CD4-positive, alpha-beta T cell treated with Interleukin-2 at 100 ng/mL for 4 hours (primary cell): ENCODE measurements at regions not wholly inside any gene's neighbourhood (a gene's known extent, or its start where the extent isn't known, plus 50 kb on each side); places are given as distances from the start of the nearest gene placed in this dataset.
"Not testable (repeated sequence)": the region's sequence is repeated elsewhere in the genome, so short reads cannot be mapped to it uniquely, and the experiment has no call there.

Experiments used
- DNase-seq: peaks from one replicate; pipeline ENCODE4 v3.0.0-alpha.2; 2020; ENCODE audit warnings: low spot score

DNA sequence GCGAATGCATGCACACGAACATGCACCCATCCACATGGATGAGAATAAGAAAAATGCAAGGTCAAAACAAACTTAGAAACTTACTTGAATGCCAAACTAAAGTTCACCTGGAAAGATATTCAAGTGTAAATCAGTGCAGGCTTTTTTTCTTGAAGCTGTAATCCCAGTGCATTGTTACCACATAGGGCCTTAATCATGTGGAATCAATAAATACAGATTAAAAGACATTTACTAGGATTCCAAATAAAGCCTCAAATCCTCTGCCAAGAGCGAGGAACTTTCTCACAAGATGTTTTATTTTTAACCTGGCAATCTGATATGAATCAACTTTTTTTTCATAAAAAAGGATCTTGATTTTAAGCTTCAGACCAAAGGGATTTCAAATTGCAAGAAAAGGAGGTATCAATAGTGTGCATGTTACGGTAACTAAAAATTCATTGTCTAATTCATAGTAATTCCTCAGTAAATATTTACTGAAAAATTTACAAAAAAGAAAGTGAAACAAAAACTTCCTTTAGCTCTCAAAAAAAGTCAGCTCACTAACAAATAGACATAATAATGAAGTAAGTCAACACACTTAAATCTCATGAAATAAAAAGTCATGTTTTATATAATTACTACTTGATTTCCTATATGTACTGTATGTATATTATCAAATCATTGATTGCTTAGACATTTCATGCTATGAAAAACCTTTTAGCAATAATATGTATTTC is 978.6 kb downstream of the PLOD2 start:
- no peak for DNase-seq

DNA sequence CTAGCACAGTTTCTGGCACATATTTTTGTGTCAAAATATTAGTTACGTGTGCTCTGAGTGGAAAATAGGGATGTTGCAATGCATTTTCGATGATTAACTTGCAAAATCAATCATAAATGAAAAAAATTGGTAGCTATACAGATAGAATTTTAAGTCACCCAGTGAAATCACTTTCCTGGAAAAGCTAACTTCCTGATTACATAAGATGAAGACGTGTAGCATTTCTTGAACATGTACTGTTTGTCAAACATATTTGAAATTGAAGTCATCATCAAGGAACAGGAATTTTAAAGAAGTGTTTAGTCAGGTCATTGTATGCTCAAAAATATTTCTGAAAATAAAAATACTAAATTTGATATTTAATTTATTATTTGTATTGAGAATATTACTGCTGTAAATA is 977.7 kb downstream of the PLOD2 start:
- no peak for DNase-seq

DNA sequence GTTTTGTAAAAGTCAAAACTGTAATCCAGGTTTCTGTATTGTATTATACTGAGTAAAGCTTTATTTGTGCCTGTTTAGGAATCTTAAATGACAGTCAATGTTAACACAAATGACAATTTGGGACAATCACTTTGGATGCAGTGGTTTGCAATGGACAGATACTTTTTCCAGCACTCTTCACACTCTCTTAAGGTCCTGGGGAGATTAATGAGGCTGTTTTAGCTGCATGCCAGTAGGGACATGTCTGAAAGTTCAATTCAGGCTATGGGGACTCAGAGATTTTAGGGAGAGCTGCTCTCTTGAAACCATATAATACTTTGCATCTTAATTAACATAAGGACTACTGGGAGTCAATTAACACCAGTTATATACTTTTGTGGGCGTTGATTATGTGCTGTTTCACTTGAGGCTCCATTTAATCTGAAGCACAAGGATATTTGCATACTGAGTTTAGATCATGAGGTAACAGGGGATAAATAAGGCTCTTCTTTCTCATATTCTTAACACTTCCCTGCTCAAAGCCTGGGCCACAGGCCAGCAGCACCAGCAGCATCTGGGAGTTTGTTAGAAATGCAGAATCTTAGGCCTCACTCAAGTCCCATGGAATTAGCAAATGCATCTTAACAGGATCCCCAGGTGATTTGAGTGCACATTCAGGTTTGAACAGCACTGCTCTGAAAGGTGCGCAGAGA is 972.8 kb downstream of the PLOD2 start:
- no peak for DNase-seq

DNA sequence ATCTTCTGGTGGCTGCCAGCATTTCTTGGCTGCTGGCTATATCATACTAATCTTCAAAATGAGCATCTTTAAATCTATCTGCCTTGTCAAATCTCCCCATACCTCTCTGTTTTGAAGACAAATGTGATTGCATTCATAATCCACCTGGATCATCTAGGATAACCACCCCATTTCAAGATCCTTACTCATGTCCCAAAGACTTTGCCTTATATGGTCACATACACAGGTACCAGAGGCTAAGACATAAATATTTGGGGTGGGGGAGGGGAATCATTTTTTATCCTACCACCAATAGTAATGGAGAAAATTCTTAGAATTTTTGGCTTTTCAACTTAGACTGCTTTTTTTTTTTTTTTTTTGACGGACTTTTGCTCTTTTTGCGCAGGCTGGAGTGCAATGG is 970.8 kb downstream of the PLOD2 start:
- DNase-seq = no peak

DNA sequence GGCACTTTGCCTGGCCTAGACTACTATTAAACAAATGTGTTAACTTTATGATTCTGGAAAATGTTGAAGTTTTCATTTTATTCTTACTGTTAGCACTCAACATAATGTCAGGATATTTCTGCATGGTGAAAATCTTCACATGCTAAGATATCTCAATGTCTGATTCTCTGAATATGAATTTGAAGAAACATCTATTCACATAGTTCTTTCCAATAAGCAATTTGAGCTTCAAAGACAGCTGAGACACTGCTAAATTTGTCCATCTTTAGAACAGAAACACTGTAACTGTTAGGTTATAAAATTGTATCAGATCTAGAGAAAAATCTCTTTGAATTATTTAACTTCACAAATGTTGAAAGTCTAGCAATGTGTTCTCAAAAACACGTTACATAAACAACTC is 970.2 kb downstream of the PLOD2 start:
- no peak for DNase-seq

DNA sequence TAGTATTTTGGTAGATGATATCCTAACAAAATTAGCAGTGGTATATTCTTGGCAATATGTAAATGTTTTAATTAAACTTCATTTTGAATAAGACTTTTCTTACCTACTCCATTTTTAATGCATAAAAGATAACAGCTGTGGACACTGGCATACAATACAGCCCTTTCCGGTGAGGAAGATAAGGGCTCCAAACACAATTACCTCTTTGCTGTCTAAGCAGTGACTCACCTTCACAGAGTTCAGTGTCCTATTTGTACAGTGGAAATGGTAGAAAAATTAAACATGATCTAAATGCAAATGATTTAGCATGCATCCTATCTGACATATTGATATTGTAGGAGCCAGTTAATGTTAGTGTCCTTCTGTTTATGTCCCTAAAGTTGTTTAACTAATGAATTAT is 969.4 kb downstream of the PLOD2 start:
- no peak for DNase-seq

DNA sequence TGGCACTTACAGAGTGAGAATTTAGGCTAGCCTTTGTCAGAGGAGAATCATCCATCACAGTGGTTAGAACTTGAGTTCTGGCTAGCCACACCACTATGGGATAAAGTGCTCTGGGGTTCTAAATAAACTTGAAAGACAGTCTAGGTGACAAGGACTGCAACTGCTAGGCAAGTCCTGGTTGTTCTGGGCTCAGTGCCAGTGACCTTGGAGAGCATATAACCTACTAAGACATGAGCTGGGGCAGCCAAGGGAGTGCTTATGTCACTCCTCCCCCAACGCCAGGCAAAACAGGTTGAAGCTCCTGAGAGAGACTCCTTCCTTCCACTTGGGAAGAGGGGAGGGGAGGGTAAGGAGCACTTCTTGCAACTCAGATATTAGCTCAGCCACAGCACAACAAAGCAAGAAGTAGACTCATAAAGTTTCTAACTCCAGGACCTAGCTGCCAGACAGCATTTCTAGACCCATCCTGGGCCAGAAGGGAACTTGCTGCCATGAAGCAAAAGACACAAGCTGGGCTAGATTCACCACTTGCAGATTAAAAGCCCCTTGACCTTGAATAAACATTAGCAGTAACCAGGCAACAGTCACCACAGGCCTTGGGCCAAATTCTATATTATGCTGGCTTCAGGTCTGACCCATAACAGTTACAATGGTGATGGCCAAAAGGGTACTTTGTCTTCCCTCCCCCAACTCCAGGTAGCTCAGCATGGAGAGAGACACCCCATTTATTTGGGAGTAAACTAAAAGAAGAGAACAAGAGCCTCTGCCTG is 963.7 kb downstream of the PLOD2 start:
- DNase-seq = no peak

DNA sequence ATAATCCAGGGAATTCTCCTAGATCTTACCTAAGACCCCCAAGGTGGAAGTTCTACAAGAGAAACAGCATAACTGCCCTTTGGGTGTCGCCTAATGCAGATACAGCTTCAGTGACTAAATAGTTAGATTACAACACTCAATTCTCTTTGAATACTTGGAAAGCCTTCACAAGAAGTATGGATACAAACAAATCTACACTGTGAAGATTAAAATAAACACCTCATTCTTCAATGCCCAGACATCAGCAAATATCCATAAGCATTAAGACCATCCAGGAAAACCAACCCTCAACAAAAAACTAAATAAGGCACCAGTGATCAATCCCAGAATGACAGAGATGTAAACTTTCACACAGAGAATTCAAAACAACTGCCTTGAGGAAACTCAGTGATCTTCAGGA is 963.2 kb downstream of the PLOD2 start:
- no peak for DNase-seq

DNA sequence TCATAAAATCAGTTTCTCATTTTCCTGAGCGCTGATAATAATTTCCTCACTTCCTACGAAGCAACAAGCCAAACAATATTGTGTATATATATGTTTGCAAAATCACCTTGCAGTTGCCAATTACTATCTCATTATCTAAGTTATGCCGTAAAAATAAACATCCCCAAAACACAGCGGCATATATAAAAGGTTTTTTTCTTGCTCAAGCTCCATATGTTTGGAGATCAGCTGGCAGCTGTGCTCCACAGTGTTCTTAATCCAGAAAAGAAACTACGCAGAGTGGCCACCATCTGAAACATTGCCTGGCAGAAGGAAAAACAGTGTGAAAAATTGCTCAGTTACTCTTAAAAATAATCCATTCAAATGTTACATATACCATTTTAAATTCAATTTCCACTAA is 951.4 kb downstream of the PLOD2 start:
- DNase-seq = no peak

DNA sequence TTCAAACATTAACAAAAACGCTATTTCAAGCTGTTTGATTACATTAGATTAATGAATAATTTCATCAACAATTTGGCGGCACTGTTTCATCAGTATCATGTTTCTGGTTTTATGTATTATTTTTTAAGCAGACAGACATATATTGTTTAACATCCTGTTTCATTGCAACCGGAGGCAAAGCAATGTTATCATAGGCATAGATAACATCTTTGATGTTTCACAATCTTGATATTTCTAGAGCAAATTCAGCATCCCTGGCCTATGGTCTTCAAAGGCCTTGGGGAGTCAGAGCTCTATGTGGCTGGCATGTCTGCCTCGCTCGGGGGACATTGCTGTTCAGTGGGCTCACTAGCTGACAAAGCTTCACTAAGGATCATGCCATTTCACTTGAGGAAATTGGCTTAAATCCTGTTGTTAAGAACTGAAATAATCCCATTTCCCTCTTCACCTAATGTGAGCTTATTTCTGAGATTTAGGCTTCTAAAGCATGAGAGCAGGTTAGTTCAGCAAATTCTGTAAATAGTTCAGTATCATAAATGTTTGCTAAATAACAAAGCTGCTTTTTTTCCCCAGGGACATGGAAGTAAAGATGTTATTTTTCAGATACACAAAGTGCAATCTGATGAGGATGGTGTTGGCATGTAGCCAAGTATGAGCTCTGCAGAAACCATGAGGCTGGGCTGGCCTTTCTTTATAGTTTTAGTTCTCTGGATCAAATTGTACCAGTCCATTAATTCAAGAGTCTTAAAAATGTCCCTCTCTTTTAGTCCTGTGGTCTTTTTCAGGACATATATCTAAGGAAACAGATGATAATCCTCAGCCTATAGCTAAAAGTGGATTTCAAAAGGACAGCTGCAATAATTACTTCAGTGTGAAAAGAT is 941.4 kb downstream of the PLOD2 start:
- no peak for DNase-seq

DNA sequence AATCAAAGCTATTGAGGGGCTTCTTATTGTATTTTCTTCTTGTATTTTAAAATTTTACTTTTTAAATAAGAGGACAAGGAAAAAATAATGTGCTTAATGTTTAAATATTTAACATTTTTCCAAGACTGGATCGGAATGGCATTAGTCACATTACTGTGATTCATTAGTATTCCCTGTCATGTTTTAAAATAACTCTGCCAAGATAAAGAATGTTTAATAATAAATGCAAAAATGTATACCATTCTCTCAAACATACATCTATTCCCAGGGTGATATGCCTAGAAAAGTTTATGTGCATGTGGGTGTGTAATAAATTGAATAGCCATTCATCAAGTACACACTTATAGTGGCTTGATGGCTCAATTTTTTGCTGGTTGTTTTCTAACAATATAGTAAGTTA is 936.1 kb downstream of the PLOD2 start:
- no peak for DNase-seq

DNA sequence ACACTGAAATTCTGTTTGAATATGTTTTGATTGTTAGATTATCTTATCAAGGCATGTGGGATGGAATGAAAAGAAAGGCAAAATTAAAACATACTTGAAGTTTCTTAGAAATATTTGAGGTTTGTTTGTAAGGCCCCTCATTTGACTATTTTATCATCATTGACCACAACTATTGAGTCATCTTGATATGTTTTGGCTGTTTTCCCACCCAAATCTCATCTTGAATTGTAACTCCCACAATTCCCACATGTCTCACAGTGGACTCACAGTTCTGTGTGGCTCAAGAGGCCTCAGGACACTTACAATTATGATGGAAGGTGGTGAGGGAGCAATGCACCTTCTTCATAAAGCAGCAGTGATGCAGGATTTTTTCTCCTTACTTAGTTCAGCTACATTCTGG is 917.1 kb downstream of the PLOD2 start:
- DNase-seq = no peak

DNA sequence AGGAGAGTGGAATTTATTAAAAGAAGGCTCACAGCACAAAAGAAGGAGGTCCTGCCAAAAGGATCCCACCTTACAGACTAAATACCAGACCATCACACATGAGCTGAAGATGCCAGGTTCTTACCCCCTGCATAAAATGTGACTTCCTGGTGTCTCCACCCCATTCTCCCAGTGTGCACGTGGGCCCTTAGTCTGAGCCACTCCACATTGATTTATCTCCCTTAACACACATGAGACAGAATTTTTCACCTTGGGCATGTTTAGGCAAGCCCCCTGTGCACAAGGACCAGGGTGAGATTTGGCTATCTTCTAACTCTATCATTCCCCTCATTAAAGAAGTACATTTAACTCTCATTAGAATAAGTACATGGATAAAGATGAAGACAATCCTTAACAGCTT is 916.7 kb downstream of the PLOD2 start:
- DNase-seq = no peak

DNA sequence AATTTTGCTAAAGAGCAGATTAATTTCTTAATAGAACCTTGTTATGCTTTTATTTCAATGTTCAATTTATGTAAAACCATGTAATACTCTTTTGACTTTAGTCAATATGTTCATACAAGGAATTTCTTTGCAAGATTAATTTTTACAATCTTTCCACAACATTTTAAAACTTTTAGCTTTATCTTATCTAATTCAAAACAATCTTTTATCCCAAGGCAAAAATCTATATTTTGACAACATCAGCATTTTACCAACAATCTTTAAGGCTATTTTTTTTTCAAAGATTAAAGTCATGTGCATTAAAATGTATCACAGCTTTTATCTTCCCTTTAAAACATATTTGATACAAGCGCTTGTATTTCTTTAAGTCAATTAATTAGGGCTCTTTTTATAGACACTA is 914.7 kb downstream of the PLOD2 start:
- no peak for DNase-seq

DNA sequence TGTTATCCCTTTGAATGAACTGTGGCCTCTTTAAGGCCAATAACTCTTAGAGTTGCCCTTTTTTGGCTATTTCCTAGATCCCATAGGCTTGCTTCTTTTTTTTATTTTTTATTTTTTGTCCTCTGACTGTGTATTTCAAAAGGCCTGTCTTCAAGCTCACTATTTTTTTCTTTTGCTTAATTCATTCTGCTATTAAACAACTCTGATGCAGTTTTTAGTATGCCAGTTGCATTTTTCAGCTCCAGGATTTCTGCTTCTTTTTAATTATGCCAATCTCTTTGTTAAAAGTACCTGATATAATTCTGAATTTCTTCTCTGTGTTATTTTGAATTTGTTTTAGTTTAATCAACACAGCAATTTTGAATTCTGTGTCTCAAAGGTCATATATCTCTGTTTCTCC is 912.1 kb downstream of the PLOD2 start:
- no peak for DNase-seq

DNA sequence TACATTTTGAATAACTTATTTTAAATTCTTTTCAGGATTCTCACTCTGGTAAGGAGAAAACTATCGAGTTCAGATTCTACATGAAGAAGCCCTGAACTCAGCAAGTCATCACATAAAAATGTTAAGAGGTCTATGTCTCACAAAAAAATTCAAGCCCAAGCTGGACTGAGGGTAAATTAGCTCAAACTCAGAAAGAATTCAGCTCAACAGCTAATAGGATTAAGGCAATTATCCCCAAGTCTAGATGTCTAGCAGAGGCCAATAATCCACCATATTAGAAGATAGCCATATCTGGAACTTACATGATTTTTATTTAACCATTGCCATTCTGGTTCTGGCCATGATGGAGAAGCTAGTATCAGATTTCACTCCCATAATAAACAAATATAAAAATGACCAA is 909.7 kb downstream of the PLOD2 start:
- no peak for DNase-seq

DNA sequence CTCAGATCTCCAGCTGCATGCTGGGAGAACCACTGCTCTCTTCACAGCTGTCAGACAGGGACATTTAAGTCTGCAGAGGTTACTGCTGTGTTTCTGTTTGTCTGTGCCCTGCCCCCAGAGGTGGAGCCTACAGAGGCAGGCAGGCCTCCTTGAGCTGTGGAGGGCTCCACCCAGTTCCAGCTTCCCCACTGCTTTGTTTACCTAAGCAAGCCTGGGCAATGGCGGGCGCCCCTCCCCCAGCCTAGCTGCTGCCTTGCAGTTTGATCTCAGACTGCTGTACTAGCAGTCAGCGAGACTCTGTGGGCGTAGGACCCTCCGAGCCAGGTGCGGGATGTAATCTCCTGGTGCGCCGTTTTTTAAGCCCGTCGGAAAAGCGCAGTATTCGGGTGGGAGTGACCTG is 903.0 kb downstream of the PLOD2 start:
- not testable (repeated sequence) for DNase-seq

DNA sequence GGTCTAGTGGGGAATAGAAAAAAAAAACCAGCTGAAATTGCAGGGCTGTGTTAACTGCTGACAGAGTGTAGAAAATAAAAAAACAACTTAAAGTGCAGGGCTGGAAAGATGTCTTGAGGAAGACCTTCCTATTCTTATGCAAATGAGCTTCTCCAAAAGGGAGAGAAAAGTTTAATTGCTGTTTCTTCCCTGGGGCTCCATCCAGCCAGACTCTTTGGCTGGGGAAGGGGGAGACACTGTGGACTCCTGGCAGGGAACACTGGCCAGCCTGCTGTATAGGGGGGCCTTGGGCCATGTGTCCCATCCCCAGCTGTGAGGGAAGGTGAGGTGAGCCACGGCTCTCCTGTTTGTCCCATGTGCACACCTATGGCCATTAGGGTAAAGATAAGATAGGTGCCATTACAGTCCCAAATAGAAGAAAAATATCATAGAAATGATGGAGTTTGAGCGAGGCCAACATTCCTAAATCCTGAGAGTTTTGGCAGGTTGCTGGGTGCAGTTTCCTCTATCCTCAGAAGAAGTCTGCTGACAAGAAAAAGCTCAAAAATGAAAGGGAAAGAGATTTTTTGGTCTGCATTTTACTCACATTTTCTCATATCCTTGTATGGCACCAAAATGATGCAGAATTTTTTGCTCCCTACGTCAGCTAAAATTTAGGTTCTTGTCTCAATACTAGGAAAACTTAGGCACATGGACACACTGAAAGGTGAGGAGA is 901.7 kb downstream of the PLOD2 start:
- DNase-seq = no peak

DNA sequence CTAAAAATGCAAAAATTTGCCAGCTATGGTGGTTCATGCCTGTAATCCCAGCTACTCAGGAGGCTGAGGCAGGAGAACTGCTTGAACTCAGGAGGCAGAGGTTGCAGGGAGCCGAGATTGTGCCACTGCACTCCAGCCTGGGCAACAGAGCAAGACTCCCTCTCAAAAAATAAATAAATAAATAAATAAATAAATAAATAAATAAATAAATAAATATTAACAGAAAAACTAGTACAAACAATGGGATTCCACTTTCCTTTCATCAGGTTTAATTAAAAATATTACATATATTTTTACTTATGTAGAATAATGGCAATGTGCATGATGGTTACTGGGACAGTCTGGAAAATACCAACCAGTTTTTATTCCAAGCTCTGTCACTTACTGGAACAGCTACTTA is 897.5 kb downstream of the PLOD2 start:
- not testable (repeated sequence) for DNase-seq

DNA sequence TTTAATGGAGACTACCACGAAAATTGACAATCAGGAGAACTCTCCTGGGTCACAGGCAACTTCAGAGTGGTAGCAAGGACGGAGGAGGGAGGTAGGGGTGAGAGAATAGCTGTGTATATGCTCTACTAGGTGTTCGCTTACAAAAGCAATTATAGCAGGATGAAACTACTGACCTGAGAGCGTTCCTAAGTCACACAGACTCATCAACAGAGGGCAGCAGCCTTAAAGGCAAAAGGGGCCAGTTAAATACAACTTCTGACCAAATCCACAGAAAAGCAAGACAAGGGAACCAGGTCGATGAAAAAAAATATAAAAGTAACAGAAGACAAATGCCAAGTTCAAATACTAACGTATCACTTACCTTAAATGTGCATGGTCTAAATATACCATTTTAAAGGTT is 894.6 kb downstream of the PLOD2 start:
- DNase-seq = no peak

DNA sequence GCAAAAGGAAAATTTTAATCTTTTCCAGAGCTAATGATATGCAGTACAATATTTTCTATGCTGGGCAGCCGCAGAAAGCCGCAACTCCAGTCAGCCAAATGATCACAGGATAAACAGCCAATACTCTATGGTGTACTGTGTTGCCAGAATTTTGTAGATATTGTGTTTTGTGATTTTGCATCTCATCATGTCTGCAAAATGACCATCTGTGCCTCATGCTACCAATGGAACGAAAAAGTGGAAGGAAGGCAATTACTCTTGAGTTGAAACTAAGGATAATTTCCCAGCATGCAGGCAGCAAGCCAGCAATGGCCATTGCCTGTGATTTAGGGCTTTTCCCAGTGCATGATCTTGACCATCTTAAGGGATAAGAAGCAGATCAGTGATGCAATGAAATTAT is 891.9 kb downstream of the PLOD2 start:
- no peak for DNase-seq

DNA sequence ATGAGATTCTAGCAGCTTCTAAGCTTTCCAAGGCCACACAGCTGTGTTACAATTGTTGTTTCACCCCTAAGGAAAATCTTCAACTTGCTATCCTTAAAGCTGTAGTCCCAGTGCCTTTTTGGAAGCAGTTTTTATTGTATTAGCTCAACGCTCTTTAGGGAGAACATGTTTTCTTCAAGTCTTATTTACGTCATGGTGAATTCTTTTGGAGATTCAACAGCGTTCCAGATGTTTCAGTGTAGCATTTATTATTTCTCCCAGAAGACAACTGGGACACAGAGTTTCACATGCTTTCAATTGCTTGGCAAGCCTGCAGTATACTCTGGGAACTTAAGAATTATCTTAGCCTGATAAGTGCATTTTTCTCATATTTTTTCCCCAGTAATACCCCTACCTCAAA is 888.3 kb downstream of the PLOD2 start:
- no peak for DNase-seq
